NCI-H748 (cell line): ENCODE measurements at regions not wholly inside any gene's neighbourhood (a gene's known extent, or its start where the extent isn't known, plus 50 kb on each side); places are given as distances from the start of the nearest gene placed in this dataset.

Experiments
- DNase-seq: peaks from one replicate; lab custom pipeline; 2025; ENCODE audit not compliant: unreplicated experiment; lab: John Stamatoyannopoulos, UW

GRCh38 chr18:60445341-60445740 is 72.8 kb upstream of the MC4R start:
- DNase-seq: no peak

DNA sequence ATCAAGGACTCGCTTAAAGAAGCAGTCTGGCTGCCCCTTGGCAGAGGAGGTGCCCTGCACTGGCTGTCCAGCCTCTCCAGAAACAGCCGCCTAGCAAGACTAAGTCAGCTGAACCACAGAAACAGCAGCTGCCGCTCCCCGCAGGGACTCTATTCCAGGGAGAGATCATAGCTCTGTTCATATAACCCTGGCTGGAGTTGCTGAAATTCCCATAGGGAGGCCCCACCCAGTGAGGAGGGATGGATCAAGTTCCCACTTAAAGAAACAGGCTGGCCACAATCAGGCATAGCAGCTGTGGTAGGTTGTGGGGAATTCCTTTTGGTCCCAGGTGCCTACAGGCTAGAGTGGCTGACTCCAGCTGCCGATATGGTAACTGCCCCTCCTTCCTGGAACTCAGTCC is 74.2 kb upstream of the MC4R start:
- DNase-seq: no peak

- no peak for DNase-seq
Measured at GRCh38 chr18:60448487-60449267, 76.1 kb upstream of the MC4R start.

DNA sequence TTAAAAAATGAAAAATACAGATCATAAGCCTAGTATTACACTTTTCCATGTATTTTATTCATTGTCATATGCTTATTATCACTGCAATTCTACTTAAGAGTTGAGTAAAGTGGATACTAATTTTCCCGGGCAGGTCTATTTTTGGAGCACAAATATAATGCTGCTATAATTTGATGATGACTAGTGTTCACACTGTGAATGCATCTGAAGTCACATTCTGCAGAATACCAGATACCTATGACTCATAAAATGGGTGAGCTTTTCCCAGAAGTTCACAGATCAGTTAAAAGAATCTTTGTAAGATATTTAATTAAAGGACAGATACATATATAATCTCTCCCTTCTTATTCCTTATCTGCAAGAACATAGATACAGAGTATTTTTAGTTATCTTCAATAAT is 79.8 kb upstream of the MC4R start:
- DNase-seq: no peak

DNA sequence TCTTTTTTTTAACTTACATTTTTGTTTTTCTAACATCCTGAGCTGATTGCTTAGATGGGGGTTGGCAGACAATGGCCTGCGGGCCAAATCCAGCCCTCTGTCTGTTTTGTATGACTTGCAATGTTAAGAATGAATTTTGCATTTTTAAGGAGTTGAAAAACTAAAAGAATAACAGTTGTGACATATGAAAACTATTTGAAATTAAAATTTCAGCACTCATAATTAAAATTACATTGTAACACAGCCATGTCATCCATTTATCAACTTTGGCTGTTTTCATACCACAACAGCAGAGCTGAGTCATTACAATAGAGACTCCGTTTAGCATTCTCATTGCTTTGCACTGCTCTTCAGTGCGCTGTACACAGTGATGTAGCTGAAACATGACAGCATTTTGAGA is 94.1 kb upstream of the MC4R start:
- DNase-seq: no peak

DNA sequence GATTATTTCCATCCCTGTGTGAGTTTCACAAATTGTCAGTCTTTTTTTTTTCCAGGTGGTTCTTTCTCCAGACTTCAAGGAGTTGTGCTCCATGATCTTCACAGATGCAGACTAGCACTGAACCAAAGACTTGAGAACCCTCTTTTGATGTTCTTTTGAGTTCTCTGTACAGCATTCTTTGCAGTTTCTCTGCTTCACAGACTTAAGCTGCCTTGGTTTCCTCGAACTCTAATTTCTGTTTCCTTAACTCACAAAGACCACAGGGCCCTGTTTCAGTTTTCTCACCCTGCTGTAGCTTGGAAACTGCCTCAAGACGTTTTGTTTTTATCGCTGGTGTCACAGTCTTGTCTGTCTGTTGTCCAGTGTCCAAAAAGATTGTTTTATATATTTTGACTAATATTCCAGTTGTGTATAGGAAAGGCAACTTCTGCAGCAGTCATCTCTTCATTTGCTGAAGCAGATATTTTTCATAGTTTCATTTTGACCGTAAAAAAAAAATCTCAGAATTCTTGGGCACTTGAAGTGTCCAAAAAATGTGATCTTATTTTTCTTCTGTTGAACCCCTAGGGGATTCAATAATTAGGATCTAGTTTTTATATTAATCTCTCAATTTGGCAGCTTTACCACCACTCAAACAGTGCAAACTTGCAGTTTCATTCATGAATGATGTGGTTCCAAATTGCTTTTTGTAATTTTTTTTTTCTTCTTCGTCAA is 97.0 kb upstream of the MC4R start:
- no peak for DNase-seq

DNA sequence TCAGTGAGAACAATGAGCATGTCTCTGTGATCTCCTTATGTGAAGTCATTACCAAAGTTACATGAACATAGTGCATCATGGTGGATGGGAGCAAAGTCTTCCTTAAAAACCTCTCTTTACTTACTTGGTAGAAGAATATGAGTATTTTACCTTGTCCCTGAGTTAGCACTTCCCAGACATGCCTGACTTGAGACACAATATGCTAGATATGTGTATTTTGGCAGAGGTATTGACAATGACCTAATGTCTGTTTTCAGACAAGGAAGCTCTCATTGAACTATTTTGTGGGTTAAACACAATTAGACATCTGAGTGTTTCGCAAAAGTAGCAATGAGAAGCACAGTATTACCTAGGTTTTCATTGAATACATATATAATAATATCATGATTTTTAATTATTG is 99.1 kb upstream of the MC4R start:
- no peak for DNase-seq

DNA sequence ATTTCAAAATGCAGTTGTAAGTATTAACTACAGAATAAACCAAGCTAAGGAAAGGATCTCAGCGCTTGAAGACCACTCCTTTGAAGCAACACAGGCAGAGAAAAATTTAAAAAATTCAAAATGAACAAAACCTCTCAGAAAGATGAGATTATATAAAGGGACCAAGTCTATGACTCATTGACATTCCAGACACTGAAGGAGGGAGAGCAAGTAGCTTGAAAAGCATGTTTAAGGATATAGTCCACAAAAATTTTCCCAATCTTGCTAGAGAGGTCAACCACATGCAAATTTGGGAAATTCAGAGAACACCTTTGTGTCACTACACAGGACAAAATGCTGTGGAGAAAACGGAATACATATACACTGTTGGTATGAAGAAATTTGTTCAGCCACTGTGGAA is 112.6 kb upstream of the MC4R start:
- DNase-seq: no peak

DNA sequence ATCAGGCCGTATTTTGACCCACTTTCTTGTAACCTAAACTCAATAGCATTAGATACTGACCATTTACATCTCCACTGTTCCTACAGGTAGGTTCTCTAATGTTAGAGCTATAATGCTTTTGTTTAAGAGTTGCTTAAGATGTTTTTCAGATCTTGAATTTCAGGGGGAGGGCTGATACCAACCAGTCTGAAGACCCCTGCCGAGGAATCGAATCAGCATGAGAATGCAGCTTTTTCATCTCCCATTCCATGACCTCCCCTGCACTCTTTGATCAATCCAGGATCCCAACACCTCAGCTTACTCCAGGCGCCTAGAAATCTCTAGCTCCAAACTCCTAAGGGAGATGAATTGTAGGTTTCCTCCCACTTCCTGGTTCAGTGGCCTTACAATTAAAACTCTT is 120.5 kb upstream of the MC4R start:
- DNase-seq: peak; percentile 50

DNA sequence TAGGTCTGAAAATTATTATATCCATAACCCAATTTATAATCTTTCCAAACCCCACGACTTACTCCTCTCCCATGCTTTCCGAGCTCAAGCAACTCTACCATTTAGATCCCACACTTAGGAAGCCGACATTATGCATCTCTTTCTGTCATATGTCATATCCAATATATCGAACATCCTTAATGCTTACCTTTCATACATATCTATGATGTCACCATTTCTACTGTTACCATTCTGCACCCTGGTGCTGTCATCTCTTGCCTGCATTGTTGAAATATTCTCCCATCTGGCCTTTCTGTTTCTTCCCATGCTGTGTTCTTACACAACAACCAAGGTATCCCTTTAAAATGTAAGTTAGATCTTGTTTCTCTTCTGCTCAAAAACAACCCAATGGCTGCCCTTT is 127.1 kb upstream of the MC4R start:
- DNase-seq: no peak

DNA sequence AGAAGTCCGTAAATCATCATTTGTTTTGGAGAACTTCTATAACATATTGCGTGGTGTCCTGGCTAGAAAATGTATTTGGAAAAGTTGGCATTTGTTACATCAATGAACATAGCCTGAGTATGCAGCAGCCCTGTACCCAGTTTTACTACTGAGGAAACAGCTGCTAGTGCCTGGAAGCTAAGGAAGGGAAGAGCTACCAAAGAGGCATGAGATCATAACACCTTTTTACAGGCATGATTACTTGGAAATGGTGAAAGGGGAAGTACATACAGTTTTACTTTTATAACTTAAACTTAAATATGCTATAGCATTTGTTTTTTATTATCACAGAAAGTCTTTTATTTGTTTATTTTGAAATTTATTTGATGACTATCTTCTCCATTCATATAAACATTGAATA is 128.4 kb upstream of the MC4R start:
- no peak for DNase-seq

- DNase-seq: no peak
Measured at GRCh38 chr18:60502591-60502990, 130.0 kb upstream of the MC4R start.

- DNase-seq: no peak
Measured at GRCh38 chr18:60503199-60503598, 130.6 kb upstream of the MC4R start.

GRCh38 chr18:60506190-60506589 is 133.6 kb upstream of the MC4R start:
- DNase-seq: no peak

GRCh38 chr18:60506682-60507081 is 134.1 kb upstream of the MC4R start:
- no peak for DNase-seq

- DNase-seq: peak; percentile 50
Measured at GRCh38 chr18:60508108-60508507, 135.5 kb upstream of the MC4R start.

DNA sequence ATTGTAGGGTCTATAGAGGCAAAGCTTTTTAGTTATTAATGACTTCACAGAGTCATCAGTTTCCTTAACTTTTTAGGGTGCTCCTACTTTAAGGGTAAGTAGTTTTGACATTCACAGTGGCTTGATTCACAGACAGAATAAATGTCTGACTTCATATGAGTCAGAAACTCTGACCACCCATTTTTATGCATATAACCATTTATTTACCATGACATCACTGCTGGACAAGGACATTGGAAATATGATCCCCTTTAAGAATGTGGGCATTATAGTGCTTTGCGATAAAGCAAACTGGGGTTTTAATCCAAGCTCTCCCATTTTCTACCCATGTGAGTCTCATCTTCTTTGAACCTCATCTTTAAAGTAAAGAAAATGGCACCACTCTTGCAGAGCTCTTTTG is 162.0 kb upstream of the MC4R start:
- DNase-seq: peak; percentile 37

DNA sequence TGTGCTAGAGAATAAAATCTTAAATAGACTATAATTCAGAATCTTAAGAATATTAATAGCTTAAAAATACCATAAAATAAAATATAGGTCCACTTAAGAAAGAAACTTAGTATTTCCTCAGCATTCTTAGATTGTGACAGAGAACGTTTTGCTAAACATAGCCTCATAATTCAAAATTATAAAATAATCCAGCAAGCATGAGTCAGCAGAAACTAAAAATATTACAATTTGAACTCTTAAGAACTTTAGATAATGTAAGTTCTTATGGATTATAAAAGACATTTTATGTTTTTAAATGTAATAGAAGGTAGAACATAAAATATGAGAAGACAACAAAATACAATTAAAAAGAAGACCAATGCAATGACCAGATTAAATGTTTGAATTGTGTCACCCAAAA is 164.5 kb upstream of the MC4R start:
- DNase-seq: no peak

- DNase-seq: no peak
Measured at GRCh38 chr18:60538891-60539290, 166.3 kb upstream of the MC4R start.

GRCh38 chr18:60541661-60542060 is 169.1 kb upstream of the MC4R start:
- DNase-seq: no peak

- DNase-seq: no peak
Measured at GRCh38 chr18:60543646-60544045, 171.1 kb upstream of the MC4R start.

DNA sequence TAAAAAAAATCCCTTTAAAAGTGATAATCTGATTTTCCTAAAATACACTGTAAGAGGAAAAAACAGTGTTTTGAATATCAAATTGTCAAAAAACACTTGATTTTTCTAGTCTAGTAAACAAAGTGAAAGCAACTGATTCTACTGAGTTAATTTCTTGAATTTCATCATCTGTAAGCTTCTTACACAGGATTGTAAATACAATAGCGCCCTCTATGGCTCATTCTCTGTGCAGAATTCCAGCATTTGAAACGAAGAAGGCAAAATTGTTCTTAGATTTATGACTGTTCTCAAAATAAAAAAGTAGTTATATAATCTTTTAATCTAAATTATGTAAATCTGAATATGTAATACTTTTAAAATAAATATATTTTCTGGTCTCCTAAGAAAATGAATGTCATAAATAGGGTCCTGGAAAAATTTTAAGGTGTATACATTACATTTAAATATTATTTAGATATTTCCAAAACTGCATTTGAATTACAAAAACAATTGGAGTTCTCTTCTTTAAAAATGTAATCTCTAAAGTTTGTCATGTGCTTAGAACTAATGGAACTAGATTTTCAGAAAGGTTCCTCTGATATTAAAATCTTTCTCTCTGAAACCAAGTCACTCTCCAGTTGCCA is 176.9 kb upstream of the MC4R start:
- DNase-seq: peak; percentile 83
